ENCODE measurements at regions not wholly inside any gene's neighbourhood (a gene's known extent, or its start where the extent isn't known, plus 50 kb on each side); places are given as distances from the start of the nearest gene placed in this dataset.

DNA sequence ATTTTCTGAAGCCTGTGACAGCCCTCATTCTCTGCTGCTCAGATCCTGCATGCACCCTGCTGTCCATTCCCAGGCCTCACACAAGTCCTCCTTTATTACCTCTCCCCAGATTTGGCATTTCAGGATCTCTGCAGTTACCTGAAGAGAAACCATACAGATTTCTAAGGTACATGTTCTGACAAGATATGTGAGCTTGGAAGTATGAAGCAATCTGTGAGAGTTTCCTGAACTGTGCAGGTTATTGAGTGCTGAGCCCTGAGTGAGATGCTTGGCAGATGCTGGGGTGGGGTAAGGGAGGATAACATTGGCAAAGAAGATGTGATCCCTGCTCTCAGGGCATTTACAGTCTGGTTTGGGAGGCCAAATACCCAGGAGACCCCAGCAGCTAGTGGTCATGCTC is 91.9 kb upstream of the EPCAM start:
- no peak overlapping the region for H3K27ac ChIP-seq (ENCODE audit: low read length)

DNA sequence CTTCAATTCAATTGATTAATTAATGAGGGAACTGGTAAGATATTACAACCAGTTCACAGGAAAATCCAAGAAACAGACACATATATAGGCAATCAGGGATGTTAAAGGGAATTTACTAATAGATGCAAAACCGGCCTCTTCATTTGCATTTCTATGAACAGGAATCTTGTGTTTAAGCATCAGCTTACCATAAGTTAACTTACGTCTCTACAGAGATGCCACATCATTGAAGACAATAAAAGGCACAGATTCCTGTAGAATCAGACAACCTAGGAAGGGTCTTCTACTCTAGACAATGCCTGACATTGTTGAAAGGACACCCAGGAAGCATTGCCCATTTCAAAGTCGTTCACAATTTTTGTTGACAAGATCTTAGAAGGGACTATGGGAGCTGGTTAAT is 93.0 kb upstream of the EPCAM start:
- Histone ChIP-seq H4K20me1 (ENCODE audit: insufficient read depth) (no peaks in the 10 kb centered on the region), H3K27me3 (ENCODE audit: insufficient read depth, low read depth, low read length) (no peaks in the 10 kb centered on the region), H3K36me3 (ENCODE audit: insufficient read depth, low read length) (no peaks in the 10 kb centered on the region), H3K9ac (ENCODE audit: low read length) (no peak overlapping the region), H3K4me3 (ENCODE audit: low read length) (no peak overlapping the region), H3K9me3 (ENCODE audit: low read length) (no peaks in the 10 kb centered on the region), H3K4me2 (ENCODE audit: low read length) (no peak overlapping the region), H2AFZ (ENCODE audit: low read depth, low read length) (no peak overlapping the region), H3F3A (ENCODE audit: insufficient read depth, low read length, poor library complexity, severe bottlenecking) (no peaks in the 10 kb centered on the region), H3K9me2 (ENCODE audit: insufficient read depth, low read length) (no peaks in the 10 kb centered on the region), H3K79me2 (replicated peaks; ENCODE audit: insufficient read depth, low read length) (no peaks in the 10 kb centered on the region), H3K27ac (ENCODE audit: low read length) (no peak overlapping the region)
- TF ChIP-seq, protein P1, sequence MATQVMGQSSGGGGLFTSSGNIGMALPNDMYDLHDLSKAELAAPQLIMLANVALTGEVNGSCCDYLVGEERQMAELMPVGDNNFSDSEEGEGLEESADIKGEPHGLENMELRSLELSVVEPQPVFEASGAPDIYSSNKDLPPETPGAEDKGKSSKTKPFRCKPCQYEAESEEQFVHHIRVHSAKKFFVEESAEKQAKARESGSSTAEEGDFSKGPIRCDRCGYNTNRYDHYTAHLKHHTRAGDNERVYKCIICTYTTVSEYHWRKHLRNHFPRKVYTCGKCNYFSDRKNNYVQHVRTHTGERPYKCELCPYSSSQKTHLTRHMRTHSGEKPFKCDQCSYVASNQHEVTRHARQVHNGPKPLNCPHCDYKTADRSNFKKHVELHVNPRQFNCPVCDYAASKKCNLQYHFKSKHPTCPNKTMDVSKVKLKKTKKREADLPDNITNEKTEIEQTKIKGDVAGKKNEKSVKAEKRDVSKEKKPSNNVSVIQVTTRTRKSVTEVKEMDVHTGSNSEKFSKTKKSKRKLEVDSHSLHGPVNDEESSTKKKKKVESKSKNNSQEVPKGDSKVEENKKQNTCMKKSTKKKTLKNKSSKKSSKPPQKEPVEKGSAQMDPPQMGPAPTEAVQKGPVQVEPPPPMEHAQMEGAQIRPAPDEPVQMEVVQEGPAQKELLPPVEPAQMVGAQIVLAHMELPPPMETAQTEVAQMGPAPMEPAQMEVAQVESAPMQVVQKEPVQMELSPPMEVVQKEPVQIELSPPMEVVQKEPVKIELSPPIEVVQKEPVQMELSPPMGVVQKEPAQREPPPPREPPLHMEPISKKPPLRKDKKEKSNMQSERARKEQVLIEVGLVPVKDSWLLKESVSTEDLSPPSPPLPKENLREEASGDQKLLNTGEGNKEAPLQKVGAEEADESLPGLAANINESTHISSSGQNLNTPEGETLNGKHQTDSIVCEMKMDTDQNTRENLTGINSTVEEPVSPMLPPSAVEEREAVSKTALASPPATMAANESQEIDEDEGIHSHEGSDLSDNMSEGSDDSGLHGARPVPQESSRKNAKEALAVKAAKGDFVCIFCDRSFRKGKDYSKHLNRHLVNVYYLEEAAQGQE (IDR thresholded peaks at IDR 0.05; ENCODE audit: borderline replicate concordance) = no peak
- no peak for TF ChIP-seq POLR2AphosphoS5 (IDR thresholded peaks at IDR 0.05)
- TF ChIP-seq, protein P2, sequence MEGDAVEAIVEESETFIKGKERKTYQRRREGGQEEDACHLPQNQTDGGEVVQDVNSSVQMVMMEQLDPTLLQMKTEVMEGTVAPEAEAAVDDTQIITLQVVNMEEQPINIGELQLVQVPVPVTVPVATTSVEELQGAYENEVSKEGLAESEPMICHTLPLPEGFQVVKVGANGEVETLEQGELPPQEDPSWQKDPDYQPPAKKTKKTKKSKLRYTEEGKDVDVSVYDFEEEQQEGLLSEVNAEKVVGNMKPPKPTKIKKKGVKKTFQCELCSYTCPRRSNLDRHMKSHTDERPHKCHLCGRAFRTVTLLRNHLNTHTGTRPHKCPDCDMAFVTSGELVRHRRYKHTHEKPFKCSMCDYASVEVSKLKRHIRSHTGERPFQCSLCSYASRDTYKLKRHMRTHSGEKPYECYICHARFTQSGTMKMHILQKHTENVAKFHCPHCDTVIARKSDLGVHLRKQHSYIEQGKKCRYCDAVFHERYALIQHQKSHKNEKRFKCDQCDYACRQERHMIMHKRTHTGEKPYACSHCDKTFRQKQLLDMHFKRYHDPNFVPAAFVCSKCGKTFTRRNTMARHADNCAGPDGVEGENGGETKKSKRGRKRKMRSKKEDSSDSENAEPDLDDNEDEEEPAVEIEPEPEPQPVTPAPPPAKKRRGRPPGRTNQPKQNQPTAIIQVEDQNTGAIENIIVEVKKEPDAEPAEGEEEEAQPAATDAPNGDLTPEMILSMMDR (IDR thresholded peaks at IDR 0.05; ENCODE audit: poor library complexity, severe bottlenecking) = no peak
- TF ChIP-seq RAD21 (conservative IDR thresholded peaks at IDR 0.05) = no peak
- no peak for TF ChIP-seq TAF1 (IDR thresholded peaks at IDR 0.05; ENCODE audit: low read depth)
- no peak for TF ChIP-seq EZH2 (IDR thresholded peaks at IDR 0.05; ENCODE audit: borderline replicate concordance, insufficient read depth, low read length, poor library complexity, severe bottlenecking)
- no peak for TF ChIP-seq EP300 (conservative IDR thresholded peaks at IDR 0.05; ENCODE audit: poor library complexity, severe bottlenecking)
- no peak for TF ChIP-seq SMC3 (conservative IDR thresholded peaks at IDR 0.05; ENCODE audit: poor library complexity)
- TF ChIP-seq MXI1 (conservative IDR thresholded peaks at IDR 0.05; ENCODE audit: poor library complexity, severe bottlenecking) = no peak

More for the DNA sequence above, 91.9 kb upstream of the EPCAM start:
- Histone ChIP-seq H3K4me2 (ENCODE audit: low read length) (no peak overlapping the region), H3K27me3 (ENCODE audit: insufficient read depth, low read depth, low read length) (no peaks in the 10 kb centered on the region), H3F3A (ENCODE audit: insufficient read depth, low read length, poor library complexity, severe bottlenecking) (no peaks in the 10 kb centered on the region), H3K9me2 (ENCODE audit: insufficient read depth, low read length) (no peaks in the 10 kb centered on the region), H3K9me3 (ENCODE audit: low read length) (no peaks in the 10 kb centered on the region), H3K36me3 (ENCODE audit: insufficient read depth, low read length) (no peaks in the 10 kb centered on the region), H4K20me1 (ENCODE audit: insufficient read depth) (no peaks in the 10 kb centered on the region), H3K79me2 (replicated peaks; ENCODE audit: insufficient read depth, low read length) (no peaks in the 10 kb centered on the region), H3K9ac (ENCODE audit: low read length) (no peak overlapping the region), H3K4me3 (ENCODE audit: low read length) (no peak overlapping the region), H2AFZ (ENCODE audit: low read depth, low read length) (no peak overlapping the region)
- TF ChIP-seq SMC3 (conservative IDR thresholded peaks at IDR 0.05; ENCODE audit: poor library complexity) = no peak
- no peak for TF ChIP-seq EP300 (conservative IDR thresholded peaks at IDR 0.05; ENCODE audit: poor library complexity, severe bottlenecking)
- TF ChIP-seq EZH2 (IDR thresholded peaks at IDR 0.05; ENCODE audit: borderline replicate concordance, insufficient read depth, low read length, poor library complexity, severe bottlenecking) = no peak
- TF ChIP-seq MXI1 (conservative IDR thresholded peaks at IDR 0.05; ENCODE audit: poor library complexity, severe bottlenecking) = no peak
- TF ChIP-seq, protein P1 (IDR thresholded peaks at IDR 0.05; ENCODE audit: borderline replicate concordance) = no peak
- no peak for TF ChIP-seq RAD21 (conservative IDR thresholded peaks at IDR 0.05)
- TF ChIP-seq POLR2AphosphoS5 (IDR thresholded peaks at IDR 0.05) = no peak
- TF ChIP-seq, protein P2 (IDR thresholded peaks at IDR 0.05; ENCODE audit: poor library complexity, severe bottlenecking) = no peak
- no peak for TF ChIP-seq TAF1 (IDR thresholded peaks at IDR 0.05; ENCODE audit: low read depth)

Measured in neural cell (in vitro differentiated cells).